Loucy (cell line): ENCODE measurements at regions not wholly inside any gene's neighbourhood (a gene's known extent, or its start where the extent isn't known, plus 50 kb on each side); places are given as distances from the start of the nearest gene placed in this dataset.
A peak's percentile ranks its signal among the peaks of the same experiment; 100 is the strongest.

Experiments used
- H2AFZ ChIP-seq: fragments of 200-600 bp; sonication (generic); 2 replicates; pipeline ENCODE4 v1.6.0; 2016; ENCODE audit warnings: antibody characterized with exemption, mild to moderate bottlenecking, low read length, moderate library complexity
- H3F3A ChIP-seq: fragments of 200-600 bp; 2 replicates; pipeline ENCODE4 v1.6.0; 2016; ENCODE audit warnings: antibody characterized with exemption, low read depth, mild to moderate bottlenecking
- H3K27me3 ChIP-seq: fragments of 200-600 bp; sonication (generic); 2 replicates; pipeline ENCODE4 v1.6.1; 2014; ENCODE audit warnings: low read length, mild to moderate bottlenecking; ENCODE audit not compliant: insufficient read depth, poor library complexity, severe bottlenecking
- H3K36me3 ChIP-seq: fragments of 200-600 bp; sonication (generic); 2 replicates; pipeline ENCODE4 v1.6.1; 2016; ENCODE audit warnings: low read length; ENCODE audit not compliant: insufficient read depth
- H3K4me1 ChIP-seq: fragments of 200-600 bp; sonication (generic); 2 replicates; pipeline ENCODE4 v1.5.1; 2014; ENCODE audit warnings: low read length, mild to moderate bottlenecking; ENCODE audit not compliant: insufficient read depth, poor library complexity, severe bottlenecking
- H3K4me2 ChIP-seq: fragments of 200-600 bp; sonication (generic); 2 replicates; pipeline ENCODE4 v1.6.0; 2014; ENCODE audit warnings: antibody characterized with exemption, low read length, low read depth, mild to moderate bottlenecking; ENCODE audit not compliant: poor library complexity, severe bottlenecking
- H3K4me3 ChIP-seq: fragments of 200-600 bp; sonication (generic); 2 replicates; pipeline ENCODE4 v1.5.1; 2014; ENCODE audit warnings: low read length, mild to moderate bottlenecking, mixed read lengths; ENCODE audit not compliant: poor library complexity, severe bottlenecking
- H3K79me2 ChIP-seq: fragments of 200-600 bp; sonication (generic); 2 replicates; pipeline ENCODE4 v1.6.1; 2014; ENCODE audit warnings: low read length; ENCODE audit not compliant: insufficient read depth
- H3K9ac ChIP-seq: fragments of 200-600 bp; sonication (generic); 2 replicates; pipeline ENCODE4 v1.6.0; 2014; ENCODE audit warnings: mild to moderate bottlenecking, low read depth, low read length, moderate library complexity; ENCODE audit not compliant: poor library complexity, severe bottlenecking
- H3K9me2 ChIP-seq: fragments of 200-600 bp; sonication (generic); replicated peaks from 2 replicates; pipeline ENCODE4 v1.6.1; 2016; ENCODE audit warnings: low read depth, low read length, mixed read lengths
- H3K9me3 ChIP-seq: fragments of 200-600 bp; sonication (generic); 2 replicates; pipeline ENCODE4 v1.6.1; 2014; ENCODE audit warnings: mild to moderate bottlenecking, antibody characterized with exemption, low read length, low read depth; ENCODE audit not compliant: insufficient read depth
- H4K20me1 ChIP-seq: fragments of 200-600 bp; sonication (generic); 2 replicates; pipeline ENCODE4 v1.6.0; 2014; ENCODE audit warnings: antibody characterized with exemption, low read length, mild to moderate bottlenecking; ENCODE audit not compliant: insufficient read depth, poor library complexity, severe bottlenecking
- CTCF ChIP-seq: fragments of 200-600 bp; sonication (generic); conservative IDR thresholded peaks from 2 replicates; pipeline ENCODE4 v1.5.1; 2014; ENCODE audit warnings: mild to moderate bottlenecking, antibody characterized with exemption, low read length
- EZH2phosphoT487 ChIP-seq: fragments of 200-600 bp; IDR thresholded peaks from 2 replicates; pipeline ENCODE4 v1.6.1; 2018; ENCODE audit warnings: antibody characterized with exemption, mild to moderate bottlenecking, moderate library complexity, borderline replicate concordance

- no peaks in the 10 kb centered on the region for H3K27me3 ChIP-seq
- no peak overlapping the region for H3K9ac ChIP-seq
- H3K4me2 ChIP-seq, result no peak overlapping the region
- no peaks in the 10 kb centered on the region for H3K4me1 ChIP-seq
- H4K20me1 ChIP-seq, result no peaks in the 10 kb centered on the region
- H3K9me3 ChIP-seq, result no peaks in the 10 kb centered on the region
- H3K9me2 ChIP-seq, result no peaks in the 10 kb centered on the region
- no peaks in the 10 kb centered on the region; the same call in 1 of the 2 replicates for H3K36me3 ChIP-seq
- TF ChIP-seq EZH2phosphoT487 (no peak), CTCF (no peak)
- peaks cover 5% of the 10 kb centered on the region; the same call in 1 of the 2 replicates for H3K79me2 ChIP-seq
- H2AFZ ChIP-seq, result no peak overlapping the region
- no peak overlapping the region for H3K4me3 ChIP-seq
- H3F3A ChIP-seq, result no peaks in the 10 kb centered on the region
These were observed 115.4 kb upstream of the TIAM1 start for GRCh38 chr21:31459457-31459856.

GRCh38 chr21:31457675-31458074, 113.6 kb upstream of the TIAM1 start:
- no peaks in the 10 kb centered on the region for H3K4me1 ChIP-seq
- no peak for TF ChIP-seq EZH2phosphoT487
- TF ChIP-seq CTCF, result peak; percentile 75
- H3K4me2 ChIP-seq, result no peak overlapping the region

GRCh38 chr21:31456201-31456600, 112.1 kb upstream of the TIAM1 start:
- no peaks in the 10 kb centered on the region for H3K9me2 ChIP-seq
- H3K4me2 ChIP-seq, result no peak overlapping the region
- no peak overlapping the region for H3K4me3 ChIP-seq
- H2AFZ ChIP-seq, result no peak overlapping the region
- no peak overlapping the region for H3K9ac ChIP-seq
- no peaks in the 10 kb centered on the region for H4K20me1 ChIP-seq
- H3F3A ChIP-seq, result no peaks in the 10 kb centered on the region
- H3K36me3 ChIP-seq, result no peaks in the 10 kb centered on the region
- H3K79me2 ChIP-seq, result peaks cover 5% of the 10 kb centered on the region; the same call in 1 of the 2 replicates
- no peaks in the 10 kb centered on the region for H3K27me3 ChIP-seq
- H3K4me1 ChIP-seq, result no peaks in the 10 kb centered on the region
- no peaks in the 10 kb centered on the region for H3K9me3 ChIP-seq
- TF ChIP-seq EZH2phosphoT487, result no peak
- TF ChIP-seq CTCF, result no peak

More at GRCh38 chr21:31457675-31458074, 113.6 kb upstream of the TIAM1 start:
- Histone ChIP-seq H3K9me3 (no peaks in the 10 kb centered on the region), H3K9me2 (no peaks in the 10 kb centered on the region), H3K9ac (no peak overlapping the region), H3K36me3 (no peaks in the 10 kb centered on the region), H2AFZ (no peak overlapping the region), H3K27me3 (no peaks in the 10 kb centered on the region), H3K4me3 (no peak overlapping the region), H3K79me2 (peaks cover 5% of the 10 kb centered on the region; the same call in 1 of the 2 replicates), H4K20me1 (no peaks in the 10 kb centered on the region), H3F3A (no peaks in the 10 kb centered on the region)
